GM18511 (cell line): ENCODE measurements at regions not wholly inside any gene's neighbourhood (a gene's known extent, or its start where the extent isn't known, plus 50 kb on each side); places are given as distances from the start of the nearest gene placed in this dataset.
"Not testable (repeated sequence)": the region's sequence is repeated elsewhere in the genome, so short reads cannot be mapped to it uniquely, and the experiment has no call there.

ENCODE experiments used
- ATAC-seq: cut with Tn5 transposase; IDR thresholded peaks from one replicate; pipeline ENCODE4 v1.9.1; 2021; ENCODE audit warnings: mild to moderate bottlenecking, moderate library complexity; ENCODE audit not compliant: unreplicated experiment

- ATAC-seq: no peak
These were observed 308.8 kb downstream of the CBLN4 start for GRCh38 chr20:55696520-55696919.

- no peak for ATAC-seq
These were observed 311.7 kb downstream of the CBLN4 start for GRCh38 chr20:55693641-55694040.

- ATAC-seq: no peak
These were observed 319.5 kb downstream of the CBLN4 start for GRCh38 chr20:55685841-55686240.

GRCh38 chr20:55685425-55685824 is 319.9 kb downstream of the CBLN4 start:
- no peak for ATAC-seq

- no peak for ATAC-seq
These were observed 320.7 kb downstream of the CBLN4 start for GRCh38 chr20:55684578-55684977.

- no peak for ATAC-seq
These were observed 326.2 kb downstream of the CBLN4 start for GRCh38 chr20:55678970-55679667.

GRCh38 chr20:55678126-55678525 is 327.2 kb downstream of the CBLN4 start:
- ATAC-seq: no peak

GRCh38 chr20:55677011-55677410 is 328.3 kb downstream of the CBLN4 start:
- ATAC-seq: no peak

- ATAC-seq: no peak
These were observed 329.2 kb downstream of the CBLN4 start for GRCh38 chr20:55676097-55676496.

- no peak for ATAC-seq
These were observed 336.7 kb downstream of the CBLN4 start for GRCh38 chr20:55668631-55669030.

GRCh38 chr20:55667955-55668354 is 337.4 kb downstream of the CBLN4 start:
- ATAC-seq: no peak

GRCh38 chr20:55667024-55667423 is 338.3 kb downstream of the CBLN4 start:
- ATAC-seq: no peak

- ATAC-seq: no peak
These were observed 349.0 kb downstream of the CBLN4 start for GRCh38 chr20:55656231-55656775.

- no peak for ATAC-seq
These were observed 354.5 kb downstream of the CBLN4 start for GRCh38 chr20:55650657-55651360.

GRCh38 chr20:55649254-55649653 is 356.1 kb downstream of the CBLN4 start:
- ATAC-seq: no peak

- no peak for ATAC-seq
These were observed 358.5 kb downstream of the CBLN4 start for GRCh38 chr20:55646851-55647250.

- no peak for ATAC-seq
These were observed 363.8 kb downstream of the CBLN4 start for GRCh38 chr20:55641497-55641896.

GRCh38 chr20:55635870-55636269 is 369.4 kb downstream of the CBLN4 start:
- no peak for ATAC-seq

- ATAC-seq: no peak
These were observed 372.7 kb downstream of the CBLN4 start for GRCh38 chr20:55632592-55632991.

- not testable (repeated sequence) for ATAC-seq
These were observed 376.2 kb downstream of the CBLN4 start for GRCh38 chr20:55629143-55629542.

GRCh38 chr20:55626716-55627115 is 378.6 kb downstream of the CBLN4 start:
- no peak for ATAC-seq

GRCh38 chr20:55616367-55616766 is 389.0 kb downstream of the CBLN4 start:
- no peak for ATAC-seq
